Cardiac muscle cell (in vitro differentiated cells and primary cell): ENCODE measurements at regions not wholly inside any gene's neighbourhood (a gene's known extent, or its start where the extent isn't known, plus 50 kb on each side); places are given as distances from the start of the nearest gene placed in this dataset.

Source experiments
- DNase-seq, 2 donors: peaks; one replicate each; pipeline versions ENCODE4 v3.0.0 to v3.0.0-alpha.2; 2010 to 2017; ENCODE audit warnings: low read depth in 1 of 2, low spot score in 1 of 2
- H3K27ac ChIP-seq: fragments of 200-600 bp; sonication (generic); 2 replicates; pipeline ENCODE4 v1.5.1; 2016
- H3K27me3 ChIP-seq: fragments of 200-600 bp; sonication (generic); 2 replicates; pipeline ENCODE4 v1.6.0; 2016; ENCODE audit warnings: control low read depth
- H3K36me3 ChIP-seq: fragments of 200-600 bp; sonication (generic); 2 replicates; pipeline ENCODE4 v1.5.1; 2016; ENCODE audit warnings: control low read depth
- H3K4me1 ChIP-seq: fragments of 200-600 bp; sonication (generic); 2 replicates; pipeline ENCODE4 v1.8.1; 2017; ENCODE audit warnings: low read depth, mild to moderate bottlenecking, mixed run types
- H3K4me3 ChIP-seq: fragments of 200-600 bp; sonication (generic); 2 replicates; pipeline ENCODE4 v1.5.1; 2016; ENCODE audit warnings: mild to moderate bottlenecking
- H3K9me3 ChIP-seq: fragments of 200-600 bp; sonication (generic); 2 replicates; pipeline ENCODE4 v1.5.1; 2017; ENCODE audit warnings: low read depth, mild to moderate bottlenecking, control low read depth
- TF ChIP-seq, protein P1 (sequence below): IDR thresholded peaks from 2 replicates; pipeline ENCODE4 v1.5.1; 2012; ENCODE audit warnings: low read depth, mild to moderate bottlenecking, low read length

DNA sequence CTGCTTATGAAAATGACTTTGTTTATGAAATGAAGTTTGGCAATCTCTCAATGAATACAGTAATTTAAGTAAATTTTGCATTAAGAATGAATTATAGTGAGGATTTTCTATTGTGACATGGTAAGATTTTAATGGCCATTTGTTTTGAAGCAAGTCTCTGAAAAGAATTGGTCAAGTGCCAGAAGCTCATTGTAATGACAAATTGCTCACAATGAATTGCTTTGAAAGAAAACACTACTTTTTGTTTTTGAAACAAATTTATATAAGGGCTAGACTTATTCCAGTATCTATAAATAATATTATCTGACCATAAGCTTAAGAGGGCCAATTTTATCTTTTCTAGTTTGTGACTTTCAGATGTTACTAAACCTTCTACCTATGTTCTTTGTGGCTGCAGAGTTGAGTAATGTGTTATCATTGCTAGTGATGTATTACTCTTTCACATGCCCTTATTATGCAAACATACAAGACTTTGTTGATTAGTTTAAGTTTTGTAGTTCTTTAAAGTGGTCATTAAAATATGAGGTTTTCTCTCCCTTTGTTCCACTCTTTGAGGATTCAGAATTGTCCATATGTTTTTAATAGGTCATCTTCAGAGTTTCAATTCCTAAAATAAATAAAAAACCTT is 93.0 kb upstream of the ZNF608 start:
- TF ChIP-seq, protein P1, sequence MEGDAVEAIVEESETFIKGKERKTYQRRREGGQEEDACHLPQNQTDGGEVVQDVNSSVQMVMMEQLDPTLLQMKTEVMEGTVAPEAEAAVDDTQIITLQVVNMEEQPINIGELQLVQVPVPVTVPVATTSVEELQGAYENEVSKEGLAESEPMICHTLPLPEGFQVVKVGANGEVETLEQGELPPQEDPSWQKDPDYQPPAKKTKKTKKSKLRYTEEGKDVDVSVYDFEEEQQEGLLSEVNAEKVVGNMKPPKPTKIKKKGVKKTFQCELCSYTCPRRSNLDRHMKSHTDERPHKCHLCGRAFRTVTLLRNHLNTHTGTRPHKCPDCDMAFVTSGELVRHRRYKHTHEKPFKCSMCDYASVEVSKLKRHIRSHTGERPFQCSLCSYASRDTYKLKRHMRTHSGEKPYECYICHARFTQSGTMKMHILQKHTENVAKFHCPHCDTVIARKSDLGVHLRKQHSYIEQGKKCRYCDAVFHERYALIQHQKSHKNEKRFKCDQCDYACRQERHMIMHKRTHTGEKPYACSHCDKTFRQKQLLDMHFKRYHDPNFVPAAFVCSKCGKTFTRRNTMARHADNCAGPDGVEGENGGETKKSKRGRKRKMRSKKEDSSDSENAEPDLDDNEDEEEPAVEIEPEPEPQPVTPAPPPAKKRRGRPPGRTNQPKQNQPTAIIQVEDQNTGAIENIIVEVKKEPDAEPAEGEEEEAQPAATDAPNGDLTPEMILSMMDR = no peak
- H3K9me3 ChIP-seq = no peaks in the 10 kb centered on the region

GRCh38 chr5:124841829-124842712 is 95.6 kb upstream of the ZNF608 start:
- peak in 1 of 2 donors; percentile 66 for DNase-seq
- no peaks in the 10 kb centered on the region for H3K9me3 ChIP-seq
- H3K27ac ChIP-seq = no peak overlapping the region
- H3K36me3 ChIP-seq = no peaks in the 10 kb centered on the region
- no peaks in the 10 kb centered on the region for H3K4me1 ChIP-seq
- TF ChIP-seq, protein P1 = no peak
- no peaks in the 10 kb centered on the region for H3K27me3 ChIP-seq
- no peak overlapping the region for H3K4me3 ChIP-seq

More for the DNA sequence above, 93.0 kb upstream of the ZNF608 start:
- DNase-seq = peak in 1 of 2 donors; percentile 57
- no peak overlapping the region for H3K4me3 ChIP-seq
- H3K27me3 ChIP-seq = no peaks in the 10 kb centered on the region
- no peak overlapping the region for H3K27ac ChIP-seq
- H3K4me1 ChIP-seq = no peaks in the 10 kb centered on the region
- H3K36me3 ChIP-seq = no peaks in the 10 kb centered on the region

DNA sequence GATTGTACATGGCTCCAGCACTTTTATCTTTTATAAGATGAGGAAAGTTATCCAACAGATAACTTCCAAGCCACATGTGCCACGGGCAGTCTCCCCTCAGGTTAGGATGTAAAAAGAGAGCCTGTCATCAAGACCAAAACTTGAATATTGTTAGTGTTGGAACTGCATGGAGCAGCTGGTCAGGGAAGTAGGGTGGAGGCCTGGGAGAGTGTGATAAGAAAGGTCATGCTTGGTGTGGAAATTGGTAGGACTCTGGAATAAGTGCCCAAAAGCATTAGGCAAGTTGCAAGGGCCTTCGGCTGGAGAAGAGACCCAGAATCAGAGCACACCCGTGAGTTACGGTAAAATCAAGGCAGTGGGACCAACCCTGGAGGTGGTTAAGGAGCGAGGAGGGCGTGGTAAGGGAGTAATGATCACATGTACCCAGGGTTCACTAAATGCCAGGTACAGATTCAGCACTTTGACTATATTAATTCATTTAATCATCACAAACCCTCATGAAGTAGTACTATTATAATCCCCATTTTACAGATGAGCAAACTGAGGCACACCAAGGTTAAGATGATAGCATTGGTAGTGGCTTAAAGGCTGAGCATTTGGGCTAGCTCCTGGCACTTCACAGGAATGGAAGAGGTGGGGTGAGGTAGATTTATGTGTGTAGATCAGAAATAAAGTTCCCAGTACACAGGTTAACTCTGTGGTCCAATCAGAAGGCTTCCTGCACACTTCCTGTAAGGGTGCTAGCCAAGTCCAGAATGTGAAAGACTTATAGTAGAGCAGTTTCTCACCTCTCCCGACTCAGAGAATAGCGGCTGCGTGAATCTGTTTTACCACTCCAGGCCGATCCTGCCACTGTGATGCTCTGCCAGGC is 96.5 kb upstream of the ZNF608 start:
- Histone ChIP-seq H3K36me3 (no peaks in the 10 kb centered on the region), H3K9me3 (no peaks in the 10 kb centered on the region), H3K4me3 (no peak overlapping the region), H3K27ac (no peak overlapping the region), H3K4me1 (peaks cover 4% of the 10 kb centered on the region), H3K27me3 (no peaks in the 10 kb centered on the region)
- peak in 1 of 2 donors; percentile 39 for DNase-seq
- TF ChIP-seq, protein P1 = no peak

DNA sequence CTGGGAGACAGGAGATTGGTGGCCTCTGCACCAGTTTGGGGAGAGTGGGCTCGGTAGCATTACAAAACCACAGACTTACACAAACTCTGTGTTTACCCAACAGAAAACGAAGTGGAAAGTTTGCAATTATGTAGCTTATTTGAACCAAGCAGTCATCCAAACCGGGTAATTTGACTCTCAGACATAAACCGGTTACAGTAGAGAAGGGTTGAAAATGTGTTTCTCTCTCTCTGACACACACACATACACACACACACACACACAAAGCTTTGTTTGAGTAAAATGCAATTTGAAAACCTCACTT is 97.1 kb upstream of the ZNF608 start:
- Histone ChIP-seq H3K36me3 (no peaks in the 10 kb centered on the region), H3K27ac (no peak overlapping the region), H3K4me3 (no peak overlapping the region), H3K27me3 (no peaks in the 10 kb centered on the region), H3K9me3 (no peaks in the 10 kb centered on the region), H3K4me1 (peaks cover 4% of the 10 kb centered on the region)
- TF ChIP-seq, protein P1 = no peak
- DNase-seq = no peak

GRCh38 chr5:124844371-124844920 is 98.0 kb upstream of the ZNF608 start:
- DNase-seq = no peak
- TF ChIP-seq, protein P1 = no peak

More at GRCh38 chr5:124844371-124844920, 98.0 kb upstream of the ZNF608 start:
- Histone ChIP-seq H3K4me3 (no peak overlapping the region), H3K4me1 (peaks cover 4% of the 10 kb centered on the region), H3K27ac (no peak overlapping the region), H3K36me3 (no peaks in the 10 kb centered on the region), H3K9me3 (no peaks in the 10 kb centered on the region), H3K27me3 (no peaks in the 10 kb centered on the region)
